ENCODE measurements at regions not wholly inside any gene's neighbourhood (a gene's known extent, or its start where the extent isn't known, plus 50 kb on each side); places are given as distances from the start of the nearest gene placed in this dataset.

GRCh38 chr4:30456716-30457115 is 263.5 kb upstream of the PCDH7 start:
- CTCF ChIA-PET (ENCODE audit: low intra/inter-chr PET ratio, low total read pairs) = no interaction called here
- no peak for ATAC-seq

More at GRCh38 chr4:30456716-30457115, 263.5 kb upstream of the PCDH7 start:
- Histone ChIP-seq H3K27me3 (ENCODE audit: control insufficient read depth in 1 of 2, insufficient read depth in 2 of 2, low read length in 2 of 2) (no peaks in the 10 kb centered on the region), H3K9me3 (ENCODE audit: low read length) (peaks cover 82% of the 10 kb centered on the region), H3K4me1 (ENCODE audit: insufficient read depth, low read length) (no peaks in the 10 kb centered on the region), H4K20me1 (ENCODE audit: insufficient read depth, low read length) (no peaks in the 10 kb centered on the region), H3K36me3 (replicated peaks in 1 of 2; ENCODE audit: control insufficient read depth in 1 of 2, insufficient read depth in 2 of 2, low read length in 2 of 2) (no peaks in the 10 kb centered on the region), H3K9ac (ENCODE audit: insufficient read depth, low read depth, low read length) (no peak overlapping the region), H3K27ac (ENCODE audit: extremely low read length, insufficient read depth, low read length) (no peak overlapping the region), H3K4me3 (replicated peaks in 1 of 3; ENCODE audit: insufficient read depth in 1 of 3, low read depth in 2 of 3, low read length in 3 of 3) (no peak overlapping the region), H3K4me2 (ENCODE audit: low read depth, low read length) (no peak overlapping the region), H2AFZ (ENCODE audit: low read length) (no peak overlapping the region), H3K79me2 (ENCODE audit: insufficient read depth, low read length) (no peaks in the 10 kb centered on the region)
- intact Hi-C loops (cut with micrococcal nuclease; ENCODE audit: unreplicated experiment) = no loop called here
- FAIRE-seq = no peak
- TF ChIP-seq PRDM4 (CRISPR knock-in tag; IDR thresholded peaks at IDR 0.05; ENCODE audit: borderline replicate concordance) (no peak), TEF (CRISPR knock-in tag; IDR thresholded peaks at IDR 0.05) (no peak), ZNF24 (IDR thresholded peaks at IDR 0.05) (no peak), NFKB2 (CRISPR knock-in tag; IDR thresholded peaks at IDR 0.05; ENCODE audit: borderline replicate concordance) (no peak), KLF11 (CRISPR knock-in tag; IDR thresholded peaks at IDR 0.05) (no peak), ZBTB46 (CRISPR knock-in tag; IDR thresholded peaks at IDR 0.05; ENCODE audit: borderline replicate concordance) (no peak), MLLT10 (CRISPR knock-in tag; IDR thresholded peaks at IDR 0.05) (no peak), ZMYM2 (CRISPR knock-in tag; IDR thresholded peaks at IDR 0.05) (no peak), REST (IDR thresholded peaks at IDR 0.05; ENCODE audit: borderline replicate concordance in 1 of 2, low read depth in 1 of 2, low read length in 2 of 2) (no peak), ZFYVE20 (CRISPR knock-in tag; IDR thresholded peaks at IDR 0.05; ENCODE audit: borderline replicate concordance, low read depth) (no peak), ZNF737 (CRISPR knock-in tag; IDR thresholded peaks at IDR 0.05; ENCODE audit: borderline replicate concordance) (no peak), ZKSCAN5 (CRISPR knock-in tag; IDR thresholded peaks at IDR 0.05) (no peak), ARNTL (CRISPR knock-in tag; IDR thresholded peaks at IDR 0.05) (no peak)
- in situ Hi-C loops (cut with HindIII; ENCODE audit: extremely low pct_ligation_motif_present, low pct_unique_long_range_greater_than_20kb) = no loop called here
- POLR2A ChIA-PET = no interaction called here
- 0% methylated on average over 4 of the region's 4 CpGs for WGBS (ENCODE audit: low lambda C conversion rate)
- DNase-seq (ENCODE audit: low spot score) = no peak
- BruUV-seq (replicated peaks) = no TSS peak
